Pancreas (tissue), 10 donors: ENCODE measurements at regions not wholly inside any gene's neighbourhood (a gene's known extent, or its start where the extent isn't known, plus 50 kb on each side); places are given as distances from the start of the nearest gene placed in this dataset.

Source experiments
- ATAC-seq, 4 donors: fragments of 200-7000 bp; cut with Tn5 transposase; one replicate each; pipeline versions ENCODE4 v1.8.0 to v1.9.1; 2020; ENCODE audit warnings: mild to moderate bottlenecking in 4 of 4, moderate library complexity in 4 of 4
- DNase-seq, 6 donors: peaks; one replicate each; pipeline ENCODE4 v3.0.0-alpha.2; 2020
- FAIRE-seq: peaks from 2 replicates; lab custom pipeline; 2012; peaks lifted over from hg19 to GRCh38; lab: Jason Lieb, UNC
- H3K27ac ChIP-seq, 4 donors: fragments of 200-600 bp; sonication (generic); 1 replicate in 3 of 4; 2 replicates in 1 of 4; pipeline versions ENCODE4 v1.5.0 to v1.8.0; 2020
- H3K27me3 ChIP-seq, 4 donors: fragments of 200-600 bp; one replicate each; pipeline ENCODE4 v1.8.0; 2021
- H3K36me3 ChIP-seq, 3 donors: fragments of 200-600 bp; sonication (generic) in 1 of 3; one replicate each; pipeline versions ENCODE4 v1.5.0 to v1.8.0; 2020 to 2021
- H3K4me1 ChIP-seq, 3 donors: fragments of 200-600 bp; one replicate each; pipeline ENCODE4 v1.8.0; 2021
- H3K4me3 ChIP-seq, 4 donors: fragments of 200-600 bp; sonication (generic) in 2 of 4; one replicate each; pipeline versions ENCODE4 v1.5.0 to v1.8.0; 2020 to 2021
- H3K9me3 ChIP-seq, 4 donors: fragments of 200-600 bp; one replicate each; pipeline ENCODE4 v1.8.0; 2021
- CTCF ChIP-seq, 4 donors: fragments of 200-600 bp; sonication (generic) in 3 of 4; IDR thresholded peaks; one replicate each; pipeline versions ENCODE4 v1.5.0 to v1.8.0; 2021; ENCODE audit warnings: antibody characterized with exemption in 4 of 4
- WGBS, 2 donors: extraction: QIAGEN DNeasy Blood & Tissue Kit; methylation state at CpG; one replicate each; pipeline ENCODE4 v1.1.7; 2013; 5-methylcytosine and 5-hydroxymethylcytosine counted together
- intact Hi-C, 3 donors: fragments of 100-400 bp; cut with DNase I; formaldehyde crosslinking; loops; one replicate each; pipeline versions ENCODE4 v1.11.1 to v1.14.2; 2022
- donor health status: healthy with polysubstance abuse.
- donor health status: DM: no; HTN: no; CAD: no; lungs with moderate emphysema.
- donor health status: DM: no; HTN: no; CAD: no.
- donor health status: control.
- donor health status: control.
- donor health status: Bipolar disorder and iron deficiency.
- donor health status: DM: yes; HTN: yes; CAD: no.
- donor health status: DM: no; HTN: no; CAD: no.
- donor health status: DM: no; HTN: no; CAD: no.
- donor health status: DM: yes; HTN: yes; CAD: no.

- intact Hi-C loops = no loop called here
- Histone ChIP-seq H3K36me3 (no peaks in the 10 kb centered on the region), H3K27me3 (no peaks in the 10 kb centered on the region), H3K4me1 (no peaks in the 10 kb centered on the region), H3K27ac (no peak overlapping the region), H3K4me3 (no peak overlapping the region), H3K9me3 (no peaks in the 10 kb centered on the region)
- 51 to 55% methylated on average over 4 of the region's 4 CpGs for WGBS, 2 donors
- FAIRE-seq (no peak), DNase-seq (no peak), ATAC-seq (no peak)
- TF ChIP-seq CTCF (IDR thresholded peaks at IDR 0.05) = no peak
Observed at GRCh38 chr20:39524371-39524911, 562.3 kb downstream of the DHX35 start.

DNA sequence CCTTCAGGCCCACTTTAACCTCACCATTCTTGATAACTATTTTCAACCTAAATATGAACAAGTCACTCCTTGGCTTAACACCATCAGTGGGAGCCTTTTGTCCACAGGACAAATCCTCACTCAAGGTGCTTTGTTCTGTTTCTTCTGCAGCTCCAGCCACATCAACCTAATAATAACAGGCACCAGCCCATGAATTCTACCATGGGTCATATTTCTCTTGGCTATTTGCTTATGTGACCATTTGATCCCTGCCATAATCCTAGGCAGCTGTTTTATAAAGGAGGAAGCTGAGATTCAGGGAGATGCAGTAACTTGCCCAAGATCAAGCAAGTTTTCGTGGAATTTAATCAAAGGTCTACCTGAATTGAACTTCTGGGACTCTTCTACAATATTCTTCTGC, 561.3 kb downstream of the DHX35 start:
- Histone ChIP-seq H3K4me1 (no peaks in the 10 kb centered on the region), H3K9me3 (no peaks in the 10 kb centered on the region), H3K27me3 (no peaks in the 10 kb centered on the region), H3K27ac (no peak overlapping the region), H3K36me3 (no peaks in the 10 kb centered on the region), H3K4me3 (no peak overlapping the region)
- FAIRE-seq (no peak), DNase-seq (no peak), ATAC-seq (no peak)
- intact Hi-C loops = no loop called here
- no peak for TF ChIP-seq CTCF (IDR thresholded peaks at IDR 0.05)
- WGBS, 2 donors = 68 to 78% methylated on average over 1 of the region's 1 CpG

- FAIRE-seq = no peak
- 60 to 73% methylated on average over 5 of the region's 5 CpGs for WGBS, 2 donors
- intact Hi-C loops = no loop called here
Observed at GRCh38 chr20:39518654-39519053, 556.5 kb downstream of the DHX35 start.

GRCh38 chr20:39516964-39517363, 554.8 kb downstream of the DHX35 start:
- H3K36me3 ChIP-seq = no peaks in the 10 kb centered on the region
- ATAC-seq = no peak
- H3K9me3 ChIP-seq = no peaks in the 10 kb centered on the region
- WGBS, 2 donors = 34 to 41% methylated on average over 2 of the region's 2 CpGs
- no peak overlapping the region for H3K4me3 ChIP-seq
- DNase-seq = no peak
- H3K27me3 ChIP-seq = no peaks in the 10 kb centered on the region
- intact Hi-C loops = no loop called here
- no peaks in the 10 kb centered on the region for H3K4me1 ChIP-seq
- no peak for TF ChIP-seq CTCF (IDR thresholded peaks at IDR 0.05)
- FAIRE-seq = no peak
- no peak overlapping the region for H3K27ac ChIP-seq

More at GRCh38 chr20:39518654-39519053, 556.5 kb downstream of the DHX35 start:
- H3K9me3 ChIP-seq = no peaks in the 10 kb centered on the region
- no peak for DNase-seq
- H3K27me3 ChIP-seq = no peaks in the 10 kb centered on the region
- H3K4me1 ChIP-seq = no peaks in the 10 kb centered on the region
- no peak overlapping the region for H3K4me3 ChIP-seq
- no peak for ATAC-seq
- no peak overlapping the region for H3K27ac ChIP-seq
- TF ChIP-seq CTCF (IDR thresholded peaks at IDR 0.05) = no peak
- H3K36me3 ChIP-seq = no peaks in the 10 kb centered on the region

DNA sequence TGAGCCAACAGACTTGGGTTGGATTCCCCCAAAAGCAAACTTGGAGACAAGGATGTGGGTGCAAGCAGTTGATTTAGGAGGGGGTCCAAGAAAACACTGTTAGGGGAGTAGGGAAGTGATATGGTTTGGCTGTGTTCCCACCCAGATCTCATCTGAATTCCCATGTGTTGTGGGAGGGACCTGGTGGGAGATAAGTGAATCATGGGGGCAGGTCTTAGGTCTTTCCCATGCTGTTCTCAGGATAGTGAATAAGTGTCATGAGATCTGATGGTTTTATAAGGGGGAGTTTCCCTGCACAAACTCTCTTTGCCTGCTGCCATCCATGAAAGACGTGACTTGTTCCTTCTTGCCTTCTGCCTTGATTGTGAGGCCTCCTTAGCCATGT, 542.6 kb downstream of the DHX35 start:
- no peak overlapping the region for H3K27ac ChIP-seq
- no peaks in the 10 kb centered on the region for H3K36me3 ChIP-seq
- no peak for TF ChIP-seq CTCF (IDR thresholded peaks at IDR 0.05)
- no peaks in the 10 kb centered on the region for H3K9me3 ChIP-seq
- intact Hi-C loops = no loop called here
- no peaks in the 10 kb centered on the region for H3K27me3 ChIP-seq
- H3K4me1 ChIP-seq = no peaks in the 10 kb centered on the region
- FAIRE-seq = no peak
- no peak for ATAC-seq
- no peak overlapping the region for H3K4me3 ChIP-seq
- no peak for DNase-seq
- WGBS, 2 donors = 56 to 58% methylated on average over 1 of the region's 1 CpG
